GM21529 (cell line): ENCODE measurements at regions not wholly inside any gene's neighbourhood (a gene's known extent, or its start where the extent isn't known, plus 50 kb on each side); places are given as distances from the start of the nearest gene placed in this dataset.

Experiments
- ATAC-seq: cut with Tn5 transposase; IDR thresholded peaks from one replicate; pipeline ENCODE4 v1.9.1; 2021; ENCODE audit not compliant: unreplicated experiment

DNA sequence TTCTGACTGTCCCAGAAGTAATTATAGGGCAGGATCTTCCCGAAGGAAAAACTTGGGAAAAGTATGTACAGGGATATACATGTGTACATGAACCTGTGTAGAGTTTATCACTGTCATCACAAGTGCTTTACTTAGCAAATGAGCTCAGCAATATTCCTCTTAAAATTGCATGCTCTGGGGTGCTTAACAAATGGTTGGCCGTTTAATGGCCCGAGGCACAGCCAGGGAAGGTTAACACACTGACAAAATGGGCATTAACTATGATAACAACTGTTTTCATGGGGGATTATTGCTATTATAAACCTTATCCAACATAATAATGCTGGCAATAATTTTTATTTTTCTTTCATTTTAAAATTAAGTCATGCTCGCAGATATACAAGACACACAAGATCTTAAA is 459.3 kb downstream of the TUSC7 start:
- no peak for ATAC-seq

DNA sequence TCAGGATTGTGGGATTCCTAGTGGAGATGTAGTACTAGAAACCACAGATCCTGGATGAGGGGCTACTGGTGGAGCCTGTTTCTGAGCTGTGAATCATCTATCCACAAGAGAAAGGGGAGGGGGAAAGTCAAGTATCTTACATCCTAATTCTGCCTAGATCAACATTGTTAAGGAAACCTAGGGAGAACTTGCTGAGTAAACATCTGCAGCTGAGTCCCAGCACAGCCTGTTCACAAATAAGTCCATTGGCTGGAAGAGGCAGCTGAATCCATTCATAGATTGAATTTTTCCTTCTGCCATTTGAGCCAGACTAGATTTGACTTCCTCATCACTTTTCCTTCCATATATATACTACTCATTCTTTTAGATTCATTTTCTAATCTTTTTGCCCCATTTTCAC is 460.5 kb downstream of the TUSC7 start:
- no peak for ATAC-seq

DNA sequence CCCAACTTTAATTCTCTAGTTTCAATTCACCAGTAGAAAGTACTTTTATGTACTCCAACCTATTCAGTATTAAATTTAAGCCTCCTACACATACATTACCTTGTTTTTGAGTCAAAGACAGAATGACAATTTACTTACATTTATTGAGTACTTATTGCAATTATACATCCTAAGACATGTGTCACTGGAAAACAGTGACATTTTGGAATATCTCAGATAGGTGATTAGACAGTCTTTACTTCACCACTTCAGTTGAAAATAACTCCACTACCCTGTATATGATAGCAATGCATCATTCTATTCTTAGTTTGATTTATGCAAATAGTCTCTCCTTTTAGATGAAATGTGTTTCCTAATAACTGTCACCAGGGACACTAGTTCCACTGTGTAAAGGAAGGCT is 461.5 kb downstream of the TUSC7 start:
- no peak for ATAC-seq

DNA sequence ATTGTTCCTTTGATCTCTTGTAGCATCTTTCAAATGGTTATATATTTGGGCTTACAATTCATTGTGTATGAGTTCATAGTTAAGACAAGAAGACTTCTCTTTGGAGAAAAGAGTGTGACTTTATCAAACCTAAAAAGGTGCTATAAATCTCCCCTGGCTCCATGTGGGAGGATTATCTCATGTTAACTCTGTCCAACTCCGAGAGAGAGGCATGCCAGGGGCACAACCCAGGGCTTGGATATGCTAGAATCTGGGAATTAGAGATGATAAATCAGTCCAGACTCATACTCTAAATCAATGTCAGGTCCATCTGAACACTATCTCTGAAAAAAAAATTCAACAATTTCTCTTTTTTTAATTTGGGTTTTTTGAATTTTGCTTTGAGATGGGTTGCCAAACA is 462.8 kb downstream of the TUSC7 start:
- ATAC-seq: no peak

DNA sequence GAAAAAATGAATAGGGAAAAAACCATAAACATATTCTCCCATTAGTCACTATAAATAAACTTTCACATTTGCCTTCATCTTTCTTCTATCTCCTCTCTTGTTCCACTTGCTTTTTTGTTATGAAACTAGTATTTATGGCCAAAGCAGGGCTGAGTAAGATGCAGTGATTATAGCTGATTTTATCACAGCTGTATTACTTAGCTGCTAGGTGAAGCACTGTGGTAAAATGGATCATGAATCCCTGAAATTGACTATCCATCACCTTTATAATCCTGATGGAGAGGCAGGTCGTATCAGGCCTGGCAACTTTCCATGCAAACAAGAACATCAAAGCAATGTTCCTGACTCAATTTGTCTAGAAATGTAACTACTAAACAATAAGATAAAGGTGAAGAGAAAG is 471.6 kb downstream of the TUSC7 start:
- no peak for ATAC-seq

DNA sequence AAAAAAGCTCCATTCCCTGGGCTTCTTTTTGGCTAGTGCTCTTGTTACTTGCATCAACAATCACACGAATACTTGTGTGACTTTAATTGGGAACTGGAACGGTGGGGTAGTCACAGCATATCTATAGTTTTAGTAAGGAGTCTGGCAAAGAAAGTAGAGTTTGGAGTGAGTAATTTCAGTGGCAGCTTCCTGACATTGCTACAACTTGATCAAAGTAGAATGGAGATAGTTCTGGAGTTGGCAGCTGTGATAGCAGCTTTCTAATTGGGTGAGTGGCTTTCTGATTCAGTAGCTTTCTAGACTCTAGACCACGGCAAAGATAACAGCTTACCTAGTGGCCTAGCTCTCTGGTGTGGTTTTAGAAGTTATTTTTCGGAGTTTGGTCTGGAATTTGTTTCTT is 475.0 kb downstream of the TUSC7 start:
- ATAC-seq: no peak

DNA sequence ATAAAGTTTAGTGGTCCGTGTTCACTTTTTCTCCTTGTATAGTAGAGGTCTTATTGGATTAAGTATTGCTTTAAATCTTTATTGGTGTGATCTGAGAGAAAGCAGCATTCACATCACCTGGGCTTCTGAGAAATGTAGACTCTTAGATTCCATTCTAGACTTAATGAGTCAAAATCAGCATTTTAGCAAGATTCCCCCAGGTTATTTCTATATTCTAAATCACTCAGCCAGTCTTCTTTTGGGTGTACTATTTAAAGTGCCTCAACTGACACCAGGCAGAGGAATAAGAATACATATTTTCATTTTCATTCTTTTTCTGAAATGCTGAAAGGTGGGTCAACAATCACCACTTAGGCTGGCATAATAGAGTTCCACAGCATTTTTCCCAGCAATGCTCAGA is 481.7 kb downstream of the TUSC7 start:
- no peak for ATAC-seq

DNA sequence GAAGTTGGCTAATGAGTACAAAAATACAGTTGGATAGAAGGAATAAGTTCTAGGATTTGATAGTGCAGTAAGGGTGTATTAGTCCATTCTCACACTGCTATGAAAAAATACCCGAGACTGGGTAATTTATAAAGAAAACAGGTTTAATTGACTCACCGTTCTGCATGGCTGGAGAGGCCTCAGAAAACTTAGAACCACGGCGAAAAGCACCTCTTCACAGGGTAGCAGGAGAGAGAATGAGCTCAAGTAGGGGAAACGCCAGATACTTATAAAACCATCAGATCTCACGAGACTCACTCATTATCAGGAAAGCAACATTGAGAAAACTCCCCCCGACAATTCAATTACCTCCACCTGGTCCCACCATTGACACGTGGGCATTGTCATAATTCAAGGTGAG is 483.3 kb downstream of the TUSC7 start:
- ATAC-seq: no peak

DNA sequence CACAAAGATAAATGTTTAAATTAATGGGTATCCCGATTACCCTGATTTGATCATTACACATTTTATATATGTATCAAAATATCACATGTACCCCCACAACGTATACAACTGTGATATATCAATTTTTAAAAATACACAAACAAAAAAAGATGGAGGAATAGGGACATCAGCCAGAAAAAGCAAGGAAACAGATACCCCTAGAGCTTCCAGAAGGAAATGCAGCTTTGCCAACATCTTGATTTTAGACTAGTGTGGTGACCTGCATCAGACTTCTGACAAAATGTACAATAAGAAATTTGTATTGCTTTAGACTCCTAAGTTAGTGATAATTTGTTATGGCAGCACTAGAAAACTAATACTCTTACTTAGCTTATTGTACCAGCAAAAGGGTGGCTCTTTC is 483.8 kb downstream of the TUSC7 start:
- ATAC-seq: no peak

DNA sequence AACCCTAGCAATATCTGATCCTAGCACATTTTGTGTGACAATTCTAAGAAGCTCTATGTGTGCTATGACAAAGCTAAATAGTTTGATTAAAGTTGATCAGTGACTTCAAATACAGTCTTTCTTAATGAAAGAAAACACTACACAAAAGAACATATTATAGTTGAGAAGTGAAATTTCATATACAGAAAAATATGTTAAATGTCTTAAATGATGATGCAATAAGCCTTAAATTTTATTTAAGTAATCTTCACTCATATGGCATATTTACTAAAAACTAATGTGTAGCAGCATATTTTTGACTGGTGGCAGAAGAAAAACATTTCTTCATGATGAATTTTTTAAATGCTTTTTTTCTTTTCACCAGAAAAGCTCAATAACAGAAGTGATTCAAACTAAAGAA is 485.5 kb downstream of the TUSC7 start:
- ATAC-seq: no peak

DNA sequence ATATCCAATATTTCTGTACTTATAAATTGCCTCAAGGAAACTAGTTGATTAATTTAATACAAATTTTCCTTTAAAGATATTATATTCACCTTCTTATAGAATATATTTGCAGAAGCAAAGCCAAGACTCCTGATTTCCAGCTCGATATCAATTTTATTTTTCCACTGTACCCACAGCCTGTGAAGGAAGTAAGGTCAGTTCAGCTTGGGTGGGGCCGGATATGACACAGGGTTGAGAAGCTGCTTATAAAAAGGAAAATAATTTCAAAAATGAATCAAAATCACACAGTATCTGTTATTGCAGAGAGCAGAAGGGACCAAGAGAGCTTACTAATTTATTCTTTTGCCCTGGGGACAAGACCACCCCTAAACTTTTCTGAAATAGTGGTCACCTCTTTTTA is 491.4 kb downstream of the TUSC7 start:
- ATAC-seq: no peak

DNA sequence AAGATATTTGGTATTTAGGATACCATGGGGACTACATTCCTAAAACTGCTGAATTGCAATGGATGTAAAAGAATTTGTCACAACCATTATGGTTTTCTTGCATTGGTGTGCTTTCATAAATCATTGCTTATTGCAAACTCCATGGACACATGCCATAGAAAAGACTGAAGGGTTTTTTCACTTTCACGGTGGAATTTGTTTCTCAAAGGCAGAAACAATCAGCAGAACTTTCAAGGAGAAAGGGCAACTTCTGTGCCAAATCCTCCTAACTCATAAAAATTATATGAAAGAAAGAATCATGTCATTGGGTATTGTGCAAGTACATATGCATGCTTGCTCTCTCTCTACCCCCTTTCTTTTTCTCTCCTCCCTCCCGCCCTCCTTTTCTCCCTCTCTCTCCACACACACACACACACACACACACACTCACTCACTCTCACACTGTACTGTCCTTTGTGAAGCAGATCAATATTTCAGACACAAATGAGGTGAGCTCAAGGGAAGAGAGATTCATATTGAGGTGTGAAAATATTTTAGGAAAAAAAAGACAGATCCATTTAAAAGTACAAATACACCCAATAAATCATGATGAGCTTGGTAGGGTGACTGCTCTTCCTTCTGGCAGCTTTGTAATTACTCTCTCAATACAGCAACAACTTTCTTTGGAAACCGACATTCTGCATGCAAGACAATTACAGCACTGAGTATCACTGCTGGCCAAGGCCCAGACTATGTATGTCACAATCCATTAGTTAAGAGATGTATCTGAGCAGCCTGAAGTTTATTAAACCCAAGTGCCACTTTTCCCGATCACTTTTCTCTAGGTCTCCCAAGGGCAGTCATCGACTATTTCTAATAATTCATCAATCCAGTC is 492.6 kb downstream of the TUSC7 start:
- no peak for ATAC-seq

DNA sequence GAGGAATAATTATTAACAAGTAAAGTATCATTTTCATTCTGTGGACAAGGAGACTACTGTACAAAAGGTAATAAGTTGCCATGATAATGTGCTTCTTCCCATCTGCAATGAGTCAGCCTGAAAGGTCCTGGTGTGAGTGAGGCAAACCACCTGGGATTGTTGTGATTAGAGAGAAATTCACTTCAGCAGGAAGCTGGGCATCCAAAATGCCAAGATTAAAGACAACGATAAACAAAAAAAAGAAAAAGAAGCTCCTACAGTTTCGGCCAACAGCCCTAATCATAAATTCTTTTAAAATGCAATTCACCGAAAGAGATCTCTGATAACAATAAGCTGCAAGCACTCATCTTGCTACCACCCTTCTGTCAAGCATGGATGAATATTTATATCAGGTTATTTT is 507.8 kb downstream of the TUSC7 start:
- no peak for ATAC-seq

DNA sequence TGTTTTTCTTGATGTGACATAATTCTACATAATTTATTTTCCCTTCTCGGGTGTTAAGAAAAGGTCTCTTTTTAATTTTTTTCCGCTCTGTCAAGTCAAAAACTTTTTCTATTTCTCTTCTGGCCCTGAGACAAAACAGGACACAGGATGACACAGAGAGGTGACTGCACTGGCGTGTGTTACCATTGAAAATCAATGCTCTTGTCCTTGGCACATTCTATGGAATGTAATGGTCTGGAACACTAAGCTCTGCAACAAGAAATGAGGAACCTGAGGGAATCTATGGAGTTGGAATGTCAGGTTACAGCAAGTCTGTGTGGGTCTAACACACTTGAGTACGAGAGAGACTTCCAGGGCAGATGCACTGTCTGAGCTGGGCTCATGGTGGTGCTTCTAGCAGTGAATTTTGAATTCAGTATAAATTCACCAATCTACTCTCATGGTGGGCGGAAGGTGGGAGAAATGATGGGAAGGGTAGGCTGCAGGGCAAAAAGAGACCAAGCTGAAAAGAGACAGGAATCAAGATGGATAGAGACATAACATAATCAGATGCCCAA is 508.3 kb downstream of the TUSC7 start:
- no peak for ATAC-seq

DNA sequence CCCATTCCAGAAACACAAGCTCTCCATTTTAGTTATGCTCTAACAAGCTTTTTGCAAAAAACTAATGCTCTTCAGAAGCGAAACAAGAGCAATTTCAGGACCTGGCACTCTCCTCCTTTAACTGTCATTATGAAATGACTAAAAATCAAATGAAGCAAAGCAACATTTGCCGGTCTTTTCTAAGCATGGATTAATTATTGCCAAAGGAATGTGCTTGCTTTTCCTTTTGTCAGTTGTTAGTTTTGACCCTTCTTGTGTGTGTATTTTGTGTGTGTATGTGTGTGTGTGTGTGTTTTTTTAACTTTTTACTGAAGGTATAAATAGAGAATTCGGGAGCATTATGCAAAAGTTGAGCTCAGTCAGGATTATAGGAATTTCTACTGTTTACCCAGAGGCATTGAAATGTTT is 509.1 kb downstream of the TUSC7 start:
- no peak for ATAC-seq

DNA sequence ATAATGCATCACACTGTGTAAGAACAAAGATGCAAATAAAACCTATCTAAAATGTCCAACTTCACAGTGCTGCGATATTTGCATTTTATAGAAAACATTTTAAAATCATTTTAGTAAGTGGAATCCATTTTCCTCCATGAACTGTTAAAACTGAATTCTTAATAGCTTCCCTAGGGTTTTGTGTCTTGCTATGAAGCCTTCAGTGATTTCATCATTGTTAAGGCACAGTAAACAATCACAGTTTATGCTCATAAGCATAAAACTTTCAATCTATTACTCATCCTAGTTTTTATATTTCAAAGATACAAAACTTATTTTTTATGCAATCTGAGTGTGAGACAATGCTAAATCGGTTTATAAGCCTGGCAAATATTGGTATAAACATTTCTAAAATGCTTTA is 509.7 kb downstream of the TUSC7 start:
- no peak for ATAC-seq

DNA sequence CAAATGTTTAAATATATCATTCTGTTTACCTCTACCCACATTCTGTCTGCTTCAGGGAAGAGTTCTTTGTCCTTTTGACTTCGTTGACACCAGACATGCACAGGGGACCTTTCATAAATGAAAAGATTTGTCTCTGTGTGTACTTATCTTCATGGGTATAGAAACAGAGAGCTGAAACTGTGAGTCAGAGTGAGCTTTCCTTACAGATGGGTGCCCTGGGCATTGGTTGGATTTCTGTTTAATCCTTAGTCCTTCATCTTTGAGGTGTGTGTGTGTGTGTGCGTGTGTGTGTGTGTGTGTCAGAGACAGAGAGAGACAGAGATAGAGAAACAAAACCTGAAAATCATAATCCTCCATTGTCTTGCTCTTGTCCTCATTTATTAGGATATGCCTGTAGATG is 517.4 kb downstream of the TUSC7 start:
- no peak for ATAC-seq

DNA sequence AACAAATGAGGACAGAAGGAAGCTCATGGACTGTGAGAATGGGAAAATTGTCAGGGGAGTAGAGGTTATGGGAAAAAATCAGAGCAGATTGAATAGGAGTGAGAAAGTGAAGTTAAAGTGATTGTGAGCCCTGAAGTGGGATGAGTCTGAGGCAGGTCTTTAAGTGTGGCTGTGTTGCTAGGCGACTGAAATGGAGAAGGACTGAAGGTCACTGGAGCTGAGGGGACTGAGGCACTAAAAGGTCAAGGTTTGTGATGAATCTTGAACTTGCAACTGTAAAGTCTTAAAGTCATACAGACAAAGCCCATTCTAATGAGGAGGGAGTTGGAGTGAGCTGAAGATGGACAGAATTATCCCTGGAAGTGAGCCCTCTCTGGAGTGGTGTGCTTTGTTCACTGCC is 518.9 kb downstream of the TUSC7 start:
- no peak for ATAC-seq

DNA sequence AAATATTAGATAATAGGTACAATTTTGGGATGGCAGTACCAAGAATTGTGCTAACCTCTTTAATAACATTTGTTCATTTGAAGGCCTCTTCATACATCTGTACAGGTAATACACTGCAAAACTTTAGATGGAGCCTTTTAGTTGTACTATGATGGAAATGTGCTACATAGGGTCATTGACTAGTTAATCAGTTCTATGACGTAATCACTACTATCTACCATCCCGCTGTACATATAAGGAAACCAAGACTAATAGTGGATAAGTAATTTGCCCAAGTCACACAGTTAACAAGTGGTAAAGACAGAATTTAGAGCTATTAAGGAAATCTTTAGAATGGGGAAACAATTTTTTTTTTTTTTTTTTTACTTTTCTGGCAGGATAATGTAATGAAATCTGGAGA is 521.3 kb downstream of the TUSC7 start:
- no peak for ATAC-seq

DNA sequence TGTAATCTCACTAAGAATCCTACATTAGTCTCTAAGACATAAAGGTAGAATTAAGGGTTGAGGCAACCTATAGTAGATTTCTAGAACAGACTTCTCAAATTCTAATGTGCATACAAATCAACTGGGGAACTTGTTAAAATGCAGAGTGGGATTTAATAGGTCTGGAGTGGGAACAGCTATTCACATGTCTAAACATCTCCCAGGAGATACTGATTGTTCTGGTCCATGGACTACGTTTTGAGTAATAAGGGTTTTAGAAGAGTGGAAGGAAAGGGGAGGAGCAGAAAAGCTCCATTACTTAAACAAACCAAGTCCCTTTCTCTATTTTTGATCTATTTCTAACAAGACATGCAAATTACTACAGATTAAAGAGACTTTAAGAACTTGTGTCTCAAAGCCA is 524.8 kb downstream of the TUSC7 start:
- no peak for ATAC-seq

DNA sequence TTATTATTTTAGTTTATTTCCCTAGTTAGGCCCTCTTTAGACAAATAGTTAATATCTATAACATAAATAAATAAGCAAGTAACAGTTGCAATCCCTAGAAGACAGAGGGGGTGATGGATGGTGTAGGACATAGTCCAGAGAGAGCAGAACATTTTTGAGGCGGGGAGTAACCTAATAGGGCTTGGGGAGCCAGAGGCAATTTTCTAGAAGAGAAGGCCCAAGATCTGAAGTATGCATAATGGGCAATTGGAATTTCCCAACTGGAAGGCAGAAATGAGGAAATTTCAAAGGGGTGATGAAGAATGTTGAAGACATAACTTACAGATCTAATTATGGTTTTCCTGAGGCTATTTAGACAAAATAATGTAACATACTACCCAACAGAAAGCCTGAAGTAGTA is 525.7 kb downstream of the TUSC7 start:
- ATAC-seq: no peak

DNA sequence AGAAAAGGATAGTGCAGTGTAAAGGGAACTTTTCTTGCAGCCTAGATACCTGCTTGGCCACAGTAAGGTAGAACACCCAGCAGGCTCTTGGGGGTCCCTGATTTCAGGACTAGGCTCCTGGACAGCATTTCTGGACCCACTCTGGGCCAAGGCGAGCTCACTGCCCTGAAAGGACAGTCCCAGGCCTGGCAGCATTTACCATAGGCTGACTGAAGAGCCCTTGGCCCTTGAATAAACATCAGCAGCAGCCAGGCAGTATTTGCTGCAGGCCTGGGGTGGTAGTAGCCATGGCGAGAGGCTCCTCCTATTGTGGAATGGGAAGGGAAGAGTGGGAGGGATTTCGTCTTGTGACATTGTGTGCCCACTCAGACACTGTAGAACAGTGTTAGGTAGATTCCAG is 529.2 kb downstream of the TUSC7 start:
- ATAC-seq: no peak

DNA sequence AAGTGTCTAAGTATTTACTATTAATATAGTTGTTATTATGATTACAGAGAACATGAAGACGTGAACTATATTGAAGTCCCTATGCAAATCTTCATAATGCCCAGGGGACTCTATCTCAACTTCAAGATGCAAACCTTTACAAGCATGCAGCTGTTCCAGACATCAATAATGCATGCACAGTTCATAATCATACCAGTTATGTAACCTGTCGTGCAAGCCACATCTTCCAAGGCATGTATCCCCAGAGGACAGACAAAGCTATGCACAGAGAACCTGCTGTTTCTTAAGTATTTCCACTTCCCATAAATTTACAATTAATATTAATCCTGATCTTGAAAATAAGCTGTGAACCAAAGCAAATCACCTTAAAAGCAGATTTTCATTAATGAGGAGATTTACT is 534.1 kb downstream of the TUSC7 start:
- ATAC-seq: no peak
